Activated CD4-positive, alpha-beta memory T cell treated with anti-CD3 and anti-CD28 coated beads, Interleukin-2, amount 10 ng/mL, durations not matched to agents 7 days and 5 days (primary cell): ENCODE measurements at regions not wholly inside any gene's neighbourhood (a gene's known extent, or its start where the extent isn't known, plus 50 kb on each side); places are given as distances from the start of the nearest gene placed in this dataset.

ENCODE experiments used
- CTCF ChIA-PET: fragments of 350-600 bp; sonication (Branson Sonifier 250); formaldehyde crosslinking; loops from one replicate; lab custom pipeline; 2021; ENCODE audit warnings: antibody characterized with exemption, inconsistent platforms; lab: Charles Lee
- POLR2A ChIA-PET: fragments of 350-600 bp; sonication (Branson Sonifier 250); formaldehyde crosslinking; loops from one replicate; lab custom pipeline; 2021; ENCODE audit warnings: antibody characterized with exemption; lab: Charles Lee
- DNase-seq: peaks from one replicate; pipeline ENCODE4 v3.0.0-alpha.2; 2020
- H3K27ac Mint-ChIP-seq: one replicate; pipeline ENCODE4 v1.8.0; 2021; ENCODE audit warnings: mild to moderate bottlenecking, mixed read lengths
- H3K27me3 Mint-ChIP-seq: one replicate; pipeline ENCODE4 v1.8.0; 2021; ENCODE audit warnings: mixed read lengths
- H3K36me3 Mint-ChIP-seq: one replicate; pipeline ENCODE4 v1.8.0; 2021; ENCODE audit warnings: low read depth, mixed read lengths
- H3K4me1 Mint-ChIP-seq: one replicate; pipeline ENCODE4 v1.8.0; 2021; ENCODE audit warnings: mixed read lengths
- H3K4me3 Mint-ChIP-seq: one replicate; pipeline ENCODE4 v1.8.0; 2021; ENCODE audit warnings: mild to moderate bottlenecking, mixed read lengths
- H3K9me3 Mint-ChIP-seq: one replicate; pipeline ENCODE4 v1.8.0; 2021; ENCODE audit warnings: mixed read lengths

GRCh38 chr21:28669321-28669720 is 323.4 kb downstream of the LTN1 start:
- H3K36me3 Mint-ChIP-seq: peaks cover 4% of the 10 kb centered on the region
- CTCF ChIA-PET: no interaction called here

GRCh38 chr21:28663754-28664153 is 328.9 kb downstream of the LTN1 start:
- Mint-ChIP-seq H3K27me3 (no peaks in the 10 kb centered on the region), H3K9me3 (peaks cover 3% of the 10 kb centered on the region), H3K4me1 (no peaks in the 10 kb centered on the region), H3K36me3 (peaks cover 1% of the 10 kb centered on the region), H3K4me3 (no peak overlapping the region), H3K27ac (no peak overlapping the region)
- DNase-seq: no peak
- CTCF ChIA-PET: no interaction called here
- POLR2A ChIA-PET: no interaction called here

More at GRCh38 chr21:28669321-28669720, 323.4 kb downstream of the LTN1 start:
- no peak for DNase-seq
- peaks cover 8% of the 10 kb centered on the region for H3K9me3 Mint-ChIP-seq
- no peaks in the 10 kb centered on the region for H3K27me3 Mint-ChIP-seq
- no peak overlapping the region for H3K27ac Mint-ChIP-seq
- POLR2A ChIA-PET: no interaction called here
- peaks cover 3% of the 10 kb centered on the region for H3K4me1 Mint-ChIP-seq
- no peak overlapping the region for H3K4me3 Mint-ChIP-seq

DNA sequence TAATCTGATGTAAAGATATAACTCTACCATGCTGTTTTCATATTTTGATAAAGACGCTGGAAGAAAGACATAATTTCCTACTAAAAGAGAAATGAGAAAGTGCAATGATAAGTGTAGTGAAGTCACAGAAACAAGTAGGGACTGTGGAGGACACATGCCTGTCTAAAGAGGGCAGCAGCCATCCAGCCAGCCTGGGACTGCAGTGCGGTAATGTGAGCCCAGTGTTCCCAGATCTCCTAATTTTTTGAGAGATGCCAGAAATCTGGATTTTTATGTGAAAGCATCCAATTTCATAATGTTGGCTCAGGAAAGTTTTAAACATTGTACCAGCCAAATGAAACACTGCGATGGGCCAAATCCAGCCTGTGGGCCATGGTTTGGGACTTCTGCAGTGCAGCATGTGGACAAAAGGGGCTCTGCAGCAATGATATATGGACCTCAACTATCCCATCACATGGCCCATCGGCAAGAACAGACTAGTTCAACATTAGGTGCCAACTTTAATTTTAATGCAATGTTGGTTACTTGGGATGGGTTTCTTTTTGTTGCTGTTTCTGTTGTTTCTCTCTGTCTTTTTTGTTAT is 329.5 kb downstream of the LTN1 start:
- Mint-ChIP-seq H3K27ac (no peak overlapping the region), H3K27me3 (no peaks in the 10 kb centered on the region), H3K4me1 (no peaks in the 10 kb centered on the region), H3K4me3 (no peak overlapping the region), H3K9me3 (peaks cover 7% of the 10 kb centered on the region), H3K36me3 (no peaks in the 10 kb centered on the region)
- CTCF ChIA-PET: no interaction called here
- no peak for DNase-seq
- POLR2A ChIA-PET: no interaction called here

DNA sequence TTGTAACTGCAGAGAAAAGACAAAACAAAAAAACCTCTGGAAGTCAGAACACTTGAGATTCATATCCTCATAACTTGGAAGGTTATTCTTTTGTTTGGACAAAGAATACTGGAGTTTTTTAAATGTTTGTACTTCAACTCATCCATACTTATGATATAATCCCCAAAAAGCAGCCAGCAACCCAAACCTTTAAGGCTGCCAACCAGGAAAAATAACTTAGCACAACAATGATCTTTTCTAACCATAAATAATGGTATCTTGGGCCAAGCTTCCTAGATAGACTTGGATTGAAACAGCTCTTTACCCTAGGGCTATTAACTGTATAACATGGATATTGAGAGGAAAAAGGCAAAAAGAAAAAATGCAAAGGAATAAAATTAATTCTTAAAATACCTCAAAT is 335.1 kb downstream of the LTN1 start:
- no peaks in the 10 kb centered on the region for H3K27me3 Mint-ChIP-seq
- H3K36me3 Mint-ChIP-seq: peaks cover 4% of the 10 kb centered on the region
- H3K27ac Mint-ChIP-seq: no peak overlapping the region
- no peak for DNase-seq
- ChIA-PET POLR2A (no interaction called here), CTCF (no interaction called here)
- H3K4me3 Mint-ChIP-seq: no peak overlapping the region
- peaks cover 10% of the 10 kb centered on the region for H3K9me3 Mint-ChIP-seq
- H3K4me1 Mint-ChIP-seq: peaks cover 5% of the 10 kb centered on the region

DNA sequence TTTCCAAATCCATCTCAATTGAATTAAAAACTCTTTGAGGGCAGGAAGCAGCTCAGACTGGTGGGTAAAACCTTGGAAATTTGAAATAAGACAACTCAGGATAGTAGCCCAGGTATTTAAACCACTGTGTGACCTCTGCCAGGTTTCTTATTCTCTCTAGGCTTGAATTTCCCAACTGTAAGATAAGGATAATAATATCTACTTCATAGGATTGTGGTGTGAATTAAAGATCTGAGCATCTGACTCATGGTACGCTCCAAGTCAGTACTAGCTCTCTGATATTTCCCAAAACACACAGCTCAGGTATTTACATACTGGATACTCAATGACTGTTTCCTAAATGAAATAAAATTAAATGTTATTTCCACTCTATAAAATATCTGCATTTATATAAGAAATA is 337.2 kb downstream of the LTN1 start:
- Mint-ChIP-seq H3K27ac (no peak overlapping the region), H3K36me3 (peaks cover 4% of the 10 kb centered on the region), H3K9me3 (peaks cover 10% of the 10 kb centered on the region), H3K27me3 (no peaks in the 10 kb centered on the region), H3K4me1 (peaks cover 5% of the 10 kb centered on the region), H3K4me3 (no peak overlapping the region)
- no peak for DNase-seq
- ChIA-PET POLR2A (no interaction called here), CTCF (no interaction called here)

DNA sequence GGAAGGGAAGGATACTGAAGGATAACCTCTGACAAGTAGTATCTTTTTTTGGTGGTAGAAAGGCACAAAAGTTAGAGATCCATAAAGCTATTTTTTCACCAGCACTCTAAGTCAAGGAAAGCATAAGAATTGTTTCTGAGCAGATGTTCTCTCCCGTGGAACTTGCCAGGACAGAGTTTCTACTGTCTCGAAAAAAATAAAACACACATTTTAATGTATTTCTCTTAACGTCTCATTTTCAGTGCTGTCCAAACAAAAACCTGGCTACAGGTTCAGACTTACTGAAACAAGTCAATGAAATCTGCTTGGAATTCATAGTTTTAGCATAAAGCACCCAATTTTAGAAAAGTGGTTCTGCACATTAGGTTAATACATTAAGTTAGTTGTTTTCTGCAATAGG is 338.3 kb downstream of the LTN1 start:
- Mint-ChIP-seq H3K4me3 (no peak overlapping the region), H3K27me3 (no peaks in the 10 kb centered on the region), H3K36me3 (peaks cover 4% of the 10 kb centered on the region), H3K9me3 (peaks cover 10% of the 10 kb centered on the region), H3K4me1 (peaks cover 5% of the 10 kb centered on the region), H3K27ac (no peak overlapping the region)
- POLR2A ChIA-PET: no interaction called here
- DNase-seq: no peak
- CTCF ChIA-PET: no interaction called here

DNA sequence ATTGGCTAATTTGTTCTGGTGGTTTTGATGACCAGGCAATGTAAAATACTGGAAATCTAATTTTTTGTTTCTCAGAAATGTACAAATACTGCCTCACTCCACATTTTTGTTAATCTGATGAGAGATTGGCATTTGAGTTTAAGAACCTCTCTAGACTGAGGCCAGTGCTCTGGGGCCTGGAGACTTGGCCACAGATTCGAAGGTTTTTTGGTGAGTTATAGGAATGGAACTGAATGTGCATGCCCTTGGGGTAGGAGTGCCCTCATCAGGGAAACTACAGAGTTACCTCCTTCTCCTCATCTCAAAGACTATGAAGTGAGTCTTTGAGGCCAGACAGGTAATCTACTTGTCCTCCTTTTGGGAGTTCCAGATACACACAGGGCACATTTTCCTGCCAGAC is 347.9 kb downstream of the LTN1 start:
- POLR2A ChIA-PET: no interaction called here
- H3K27me3 Mint-ChIP-seq: no peaks in the 10 kb centered on the region
- H3K27ac Mint-ChIP-seq: no peak overlapping the region
- peaks cover 5% of the 10 kb centered on the region for H3K4me1 Mint-ChIP-seq
- no peak overlapping the region for H3K4me3 Mint-ChIP-seq
- CTCF ChIA-PET: interaction anchor here (0.9 kb wide), 1 partner anchor 10 kb away, joined by 3 read pairs; no protein-coding TSS in a partner anchor
- peaks cover 4% of the 10 kb centered on the region for H3K36me3 Mint-ChIP-seq
- no peaks in the 10 kb centered on the region for H3K9me3 Mint-ChIP-seq
- no peak for DNase-seq

- Mint-ChIP-seq H3K4me1 (peaks cover 5% of the 10 kb centered on the region), H3K36me3 (peaks cover 9% of the 10 kb centered on the region), H3K27ac (no peak overlapping the region), H3K27me3 (no peaks in the 10 kb centered on the region), H3K9me3 (peaks cover 2% of the 10 kb centered on the region), H3K4me3 (no peak overlapping the region)
- ChIA-PET POLR2A (no interaction called here), CTCF (no interaction called here)
- no peak for DNase-seq
Measured at GRCh38 chr21:28642891-28643290, 349.8 kb downstream of the LTN1 start.

GRCh38 chr21:28641731-28642130 is 350.9 kb downstream of the LTN1 start:
- no peak for DNase-seq
- H3K4me1 Mint-ChIP-seq: peaks cover 15% of the 10 kb centered on the region
- no peak overlapping the region for H3K4me3 Mint-ChIP-seq
- CTCF ChIA-PET: no interaction called here
- H3K27me3 Mint-ChIP-seq: no peaks in the 10 kb centered on the region
- peaks cover 14% of the 10 kb centered on the region for H3K36me3 Mint-ChIP-seq
- peaks cover 2% of the 10 kb centered on the region for H3K9me3 Mint-ChIP-seq
- H3K27ac Mint-ChIP-seq: no peak overlapping the region
- POLR2A ChIA-PET: no interaction called here

DNA sequence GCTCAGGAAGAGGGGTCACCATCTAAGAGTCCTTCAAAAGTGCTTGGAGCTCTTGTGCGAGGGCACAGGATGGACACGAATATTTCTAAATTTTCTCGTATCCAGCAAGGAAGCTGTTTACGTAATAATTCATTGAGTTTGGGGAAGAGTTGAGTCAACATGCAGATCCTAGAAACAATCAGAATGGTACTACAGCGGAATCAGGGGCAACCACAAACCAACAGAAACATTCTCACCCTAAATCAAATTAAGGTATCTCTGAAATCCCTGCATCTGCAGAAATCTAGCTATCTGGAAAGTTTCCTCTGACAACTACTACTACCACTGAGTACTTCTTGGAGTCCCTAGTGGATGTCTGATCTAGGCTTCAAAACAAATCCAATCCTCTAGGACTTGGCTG is 352.4 kb downstream of the LTN1 start:
- Mint-ChIP-seq H3K36me3 (peaks cover 19% of the 10 kb centered on the region), H3K27ac (no peak overlapping the region), H3K27me3 (no peaks in the 10 kb centered on the region), H3K4me1 (peaks cover 23% of the 10 kb centered on the region), H3K4me3 (no peak overlapping the region), H3K9me3 (peaks cover 2% of the 10 kb centered on the region)
- ChIA-PET POLR2A (no interaction called here), CTCF (no interaction called here)
- DNase-seq: no peak

- H3K27me3 Mint-ChIP-seq: no peaks in the 10 kb centered on the region
- no peak overlapping the region for H3K27ac Mint-ChIP-seq
- H3K36me3 Mint-ChIP-seq: peaks cover 19% of the 10 kb centered on the region
- ChIA-PET CTCF (no interaction called here), POLR2A (no interaction called here)
- no peak overlapping the region for H3K4me3 Mint-ChIP-seq
- DNase-seq: no peak
- H3K9me3 Mint-ChIP-seq: peaks cover 2% of the 10 kb centered on the region
- peaks cover 23% of the 10 kb centered on the region for H3K4me1 Mint-ChIP-seq
Measured at GRCh38 chr21:28639737-28640136, 352.9 kb downstream of the LTN1 start.

GRCh38 chr21:28636752-28637691 is 355.7 kb downstream of the LTN1 start:
- ChIA-PET CTCF (no interaction called here), POLR2A (no interaction called here)
- peak; percentile 25 for DNase-seq
- H3K27ac Mint-ChIP-seq: peak overlapping the region; percentile 62
- no peaks in the 10 kb centered on the region for H3K27me3 Mint-ChIP-seq
- peaks cover 2% of the 10 kb centered on the region for H3K9me3 Mint-ChIP-seq
- H3K4me1 Mint-ChIP-seq: peaks cover 23% of the 10 kb centered on the region
- H3K36me3 Mint-ChIP-seq: peaks cover 14% of the 10 kb centered on the region
- no peak overlapping the region for H3K4me3 Mint-ChIP-seq

DNA sequence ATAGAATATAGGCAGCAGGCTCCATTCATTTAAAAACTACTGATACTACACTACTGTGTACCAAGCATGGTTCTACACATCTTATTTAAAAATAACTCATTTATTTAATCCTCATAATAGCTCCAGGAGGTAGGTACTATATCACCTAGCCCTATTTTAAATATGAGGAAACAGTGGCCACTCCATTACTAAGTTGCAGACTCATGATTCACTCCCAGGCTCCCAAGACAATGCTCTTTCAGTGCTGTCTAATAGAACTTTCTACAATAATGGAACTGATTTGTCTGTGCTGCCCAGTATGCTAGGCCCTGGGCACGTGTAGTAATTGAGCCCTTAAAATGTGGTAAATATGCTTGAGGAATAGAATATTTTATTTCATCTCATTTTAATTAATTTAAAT is 357.1 kb downstream of the LTN1 start:
- H3K4me1 Mint-ChIP-seq: peaks cover 20% of the 10 kb centered on the region
- peaks cover 4% of the 10 kb centered on the region for H3K9me3 Mint-ChIP-seq
- ChIA-PET POLR2A (no interaction called here), CTCF (interaction anchor here (0.7 kb wide), 1 partner anchor 84 kb away, joined by 3 read pairs; no protein-coding TSS in a partner anchor)
- H3K27me3 Mint-ChIP-seq: no peaks in the 10 kb centered on the region
- no peak overlapping the region for H3K27ac Mint-ChIP-seq
- no peak overlapping the region for H3K4me3 Mint-ChIP-seq
- no peak for DNase-seq
- H3K36me3 Mint-ChIP-seq: peaks cover 14% of the 10 kb centered on the region
